ENCODE measurements at regions not wholly inside any gene's neighbourhood (a gene's known extent, or its start where the extent isn't known, plus 50 kb on each side); places are given as distances from the start of the nearest gene placed in this dataset.

DNA sequence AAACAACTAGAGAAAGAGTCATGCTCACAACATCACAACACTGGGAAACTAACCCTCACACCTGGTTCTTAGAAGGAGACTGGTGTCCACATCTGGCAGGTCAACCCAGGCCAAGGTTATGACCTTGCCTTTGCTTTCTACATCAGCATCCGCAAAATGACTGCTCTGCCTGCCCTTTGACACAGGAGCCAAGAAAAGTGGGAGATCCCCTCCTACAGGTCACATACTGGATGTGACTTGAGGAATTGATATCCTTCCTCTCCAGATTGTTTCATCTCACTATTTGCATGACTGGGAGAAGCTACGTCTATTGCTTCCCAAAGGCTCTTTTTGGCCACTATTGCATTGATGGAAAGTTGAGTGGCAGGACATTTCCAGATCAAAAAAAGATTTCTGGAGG, 115.5 kb downstream of the MIS18A start:
- TF ChIP-seq, protein P1, sequence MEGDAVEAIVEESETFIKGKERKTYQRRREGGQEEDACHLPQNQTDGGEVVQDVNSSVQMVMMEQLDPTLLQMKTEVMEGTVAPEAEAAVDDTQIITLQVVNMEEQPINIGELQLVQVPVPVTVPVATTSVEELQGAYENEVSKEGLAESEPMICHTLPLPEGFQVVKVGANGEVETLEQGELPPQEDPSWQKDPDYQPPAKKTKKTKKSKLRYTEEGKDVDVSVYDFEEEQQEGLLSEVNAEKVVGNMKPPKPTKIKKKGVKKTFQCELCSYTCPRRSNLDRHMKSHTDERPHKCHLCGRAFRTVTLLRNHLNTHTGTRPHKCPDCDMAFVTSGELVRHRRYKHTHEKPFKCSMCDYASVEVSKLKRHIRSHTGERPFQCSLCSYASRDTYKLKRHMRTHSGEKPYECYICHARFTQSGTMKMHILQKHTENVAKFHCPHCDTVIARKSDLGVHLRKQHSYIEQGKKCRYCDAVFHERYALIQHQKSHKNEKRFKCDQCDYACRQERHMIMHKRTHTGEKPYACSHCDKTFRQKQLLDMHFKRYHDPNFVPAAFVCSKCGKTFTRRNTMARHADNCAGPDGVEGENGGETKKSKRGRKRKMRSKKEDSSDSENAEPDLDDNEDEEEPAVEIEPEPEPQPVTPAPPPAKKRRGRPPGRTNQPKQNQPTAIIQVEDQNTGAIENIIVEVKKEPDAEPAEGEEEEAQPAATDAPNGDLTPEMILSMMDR (IDR thresholded peaks at IDR 0.05): no peak
- no peak for TF ChIP-seq POLR2A (IDR thresholded peaks at IDR 0.05)
